ENCODE measurements at regions not wholly inside any gene's neighbourhood (a gene's known extent, or its start where the extent isn't known, plus 50 kb on each side); places are given as distances from the start of the nearest gene placed in this dataset.

- H3K27me3 ChIP-seq, result no peaks in the 10 kb centered on the region
- no peaks in the 10 kb centered on the region for H3K36me3 ChIP-seq
- H3K4me3 ChIP-seq (ENCODE audit: low read depth in 1 of 2, low read length in 1 of 2), result no peak overlapping the region
- TF ChIP-seq, protein P1, sequence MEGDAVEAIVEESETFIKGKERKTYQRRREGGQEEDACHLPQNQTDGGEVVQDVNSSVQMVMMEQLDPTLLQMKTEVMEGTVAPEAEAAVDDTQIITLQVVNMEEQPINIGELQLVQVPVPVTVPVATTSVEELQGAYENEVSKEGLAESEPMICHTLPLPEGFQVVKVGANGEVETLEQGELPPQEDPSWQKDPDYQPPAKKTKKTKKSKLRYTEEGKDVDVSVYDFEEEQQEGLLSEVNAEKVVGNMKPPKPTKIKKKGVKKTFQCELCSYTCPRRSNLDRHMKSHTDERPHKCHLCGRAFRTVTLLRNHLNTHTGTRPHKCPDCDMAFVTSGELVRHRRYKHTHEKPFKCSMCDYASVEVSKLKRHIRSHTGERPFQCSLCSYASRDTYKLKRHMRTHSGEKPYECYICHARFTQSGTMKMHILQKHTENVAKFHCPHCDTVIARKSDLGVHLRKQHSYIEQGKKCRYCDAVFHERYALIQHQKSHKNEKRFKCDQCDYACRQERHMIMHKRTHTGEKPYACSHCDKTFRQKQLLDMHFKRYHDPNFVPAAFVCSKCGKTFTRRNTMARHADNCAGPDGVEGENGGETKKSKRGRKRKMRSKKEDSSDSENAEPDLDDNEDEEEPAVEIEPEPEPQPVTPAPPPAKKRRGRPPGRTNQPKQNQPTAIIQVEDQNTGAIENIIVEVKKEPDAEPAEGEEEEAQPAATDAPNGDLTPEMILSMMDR (IDR thresholded peaks at IDR 0.05), result no peak
- no peaks in the 10 kb centered on the region for H3K4me1 ChIP-seq (ENCODE audit: control insufficient read depth in 1 of 2, insufficient read depth in 1 of 2, low read depth in 1 of 2, low read length in 1 of 2)
- H3K9me3 ChIP-seq, result no peaks in the 10 kb centered on the region
- no peak overlapping the region for H3K27ac ChIP-seq
Observed at GRCh38 chr14:53536446-53536845, 383.3 kb upstream of the DDHD1 start.

- Histone ChIP-seq H3K9me3 (no peaks in the 10 kb centered on the region), H3K27me3 (no peaks in the 10 kb centered on the region), H3K27ac (no peak overlapping the region), H3K36me3 (no peaks in the 10 kb centered on the region), H3K4me1 (ENCODE audit: control insufficient read depth in 1 of 2, insufficient read depth in 1 of 2, low read depth in 1 of 2, low read length in 1 of 2) (no peaks in the 10 kb centered on the region), H3K4me3 (ENCODE audit: low read depth in 1 of 2, low read length in 1 of 2) (no peak overlapping the region)
- TF ChIP-seq, protein P1 (IDR thresholded peaks at IDR 0.05), result no peak
Observed at GRCh38 chr14:53534841-53535240, 381.7 kb upstream of the DDHD1 start.

DNA sequence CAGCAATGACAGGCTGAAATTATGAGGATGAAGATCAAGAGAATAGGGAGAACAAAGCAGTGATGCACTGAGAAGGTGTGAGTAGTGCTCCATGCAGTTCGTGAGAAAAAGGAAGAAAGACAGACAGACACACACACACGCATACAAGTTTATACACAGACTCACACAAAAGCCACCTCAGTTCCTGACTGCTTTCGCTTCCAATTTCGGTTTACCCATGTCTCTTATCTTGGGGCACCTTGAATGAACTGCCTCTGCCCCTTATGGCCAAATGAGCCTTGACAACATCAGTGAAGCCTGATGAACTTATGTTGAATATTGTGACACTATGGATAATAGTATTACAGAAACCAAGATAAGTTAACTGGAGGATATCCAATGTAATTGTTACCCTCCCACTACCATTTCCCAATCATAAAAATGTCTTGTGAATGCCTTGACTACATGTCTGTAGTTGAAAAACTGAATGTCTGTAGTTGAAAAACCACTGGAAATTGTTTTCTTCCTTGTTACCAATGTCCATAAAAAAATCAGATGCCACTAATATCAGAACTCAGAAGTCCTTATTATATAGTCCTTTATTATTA, 380.4 kb upstream of the DDHD1 start:
- H3K36me3 ChIP-seq, result no peaks in the 10 kb centered on the region
- no peaks in the 10 kb centered on the region for H3K9me3 ChIP-seq
- H3K27ac ChIP-seq, result no peak overlapping the region
- TF ChIP-seq, protein P1 (IDR thresholded peaks at IDR 0.05), result no peak
- no peaks in the 10 kb centered on the region for H3K4me1 ChIP-seq (ENCODE audit: control insufficient read depth in 1 of 2, insufficient read depth in 1 of 2, low read depth in 1 of 2, low read length in 1 of 2)
- H3K27me3 ChIP-seq, result no peaks in the 10 kb centered on the region
- no peak overlapping the region for H3K4me3 ChIP-seq (ENCODE audit: low read depth in 1 of 2, low read length in 1 of 2)

DNA sequence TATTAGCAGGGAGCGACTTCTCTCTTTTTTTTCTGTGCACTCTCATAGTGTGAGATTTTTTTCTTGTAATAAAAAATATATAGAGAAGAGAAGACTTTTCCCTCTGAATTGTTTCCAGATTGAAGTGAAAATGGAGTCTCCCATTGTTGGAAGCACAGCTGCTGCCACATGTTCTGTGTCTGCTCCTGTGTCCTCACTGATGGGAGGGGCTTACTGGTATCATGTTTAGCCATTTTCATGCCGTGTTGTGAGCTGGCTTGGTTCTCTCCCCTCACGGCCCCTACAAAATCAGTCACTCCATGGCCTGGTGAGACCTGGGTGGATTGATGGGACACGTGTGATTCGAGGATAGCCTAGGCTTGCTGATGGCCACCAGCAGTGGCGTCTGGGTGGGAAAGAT, 379.7 kb upstream of the DDHD1 start:
- H3K27me3 ChIP-seq, result no peaks in the 10 kb centered on the region
- H3K27ac ChIP-seq, result no peak overlapping the region
- no peaks in the 10 kb centered on the region for H3K4me1 ChIP-seq (ENCODE audit: control insufficient read depth in 1 of 2, insufficient read depth in 1 of 2, low read depth in 1 of 2, low read length in 1 of 2)
- H3K36me3 ChIP-seq, result no peaks in the 10 kb centered on the region
- no peak overlapping the region for H3K4me3 ChIP-seq (ENCODE audit: low read depth in 1 of 2, low read length in 1 of 2)
- TF ChIP-seq, protein P1 (IDR thresholded peaks at IDR 0.05), result no peak
- no peaks in the 10 kb centered on the region for H3K9me3 ChIP-seq

GRCh38 chr14:53531730-53532129, 378.6 kb upstream of the DDHD1 start:
- no peaks in the 10 kb centered on the region for H3K27me3 ChIP-seq
- no peak overlapping the region for H3K4me3 ChIP-seq (ENCODE audit: low read depth in 1 of 2, low read length in 1 of 2)
- no peak overlapping the region for H3K27ac ChIP-seq
- no peaks in the 10 kb centered on the region for H3K4me1 ChIP-seq (ENCODE audit: control insufficient read depth in 1 of 2, insufficient read depth in 1 of 2, low read depth in 1 of 2, low read length in 1 of 2)
- no peaks in the 10 kb centered on the region for H3K9me3 ChIP-seq
- TF ChIP-seq, protein P1 (IDR thresholded peaks at IDR 0.05), result no peak
- no peaks in the 10 kb centered on the region for H3K36me3 ChIP-seq

DNA sequence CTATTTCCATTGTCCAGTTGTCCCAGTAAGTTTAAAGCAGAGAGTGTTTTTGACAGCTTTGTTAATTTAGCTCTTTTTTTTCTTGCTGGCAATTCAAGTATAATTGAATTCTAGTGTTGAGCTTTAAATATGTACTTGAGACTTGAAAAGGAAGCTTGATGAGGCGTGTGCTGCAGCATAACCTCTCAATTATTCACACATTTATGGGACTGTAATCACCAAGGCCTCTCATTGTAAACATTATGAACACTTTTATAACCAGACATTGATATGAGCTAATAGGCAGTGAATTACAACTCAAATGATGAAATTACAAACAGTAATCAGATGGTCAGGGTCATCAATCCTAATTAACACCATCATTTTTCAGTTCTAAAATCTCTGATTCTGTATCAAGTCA, 378.0 kb upstream of the DDHD1 start:
- no peak overlapping the region for H3K27ac ChIP-seq
- no peak overlapping the region for H3K4me3 ChIP-seq (ENCODE audit: low read depth in 1 of 2, low read length in 1 of 2)
- H3K4me1 ChIP-seq (ENCODE audit: control insufficient read depth in 1 of 2, insufficient read depth in 1 of 2, low read depth in 1 of 2, low read length in 1 of 2), result no peaks in the 10 kb centered on the region
- no peaks in the 10 kb centered on the region for H3K36me3 ChIP-seq
- no peaks in the 10 kb centered on the region for H3K27me3 ChIP-seq
- TF ChIP-seq, protein P1 (IDR thresholded peaks at IDR 0.05), result no peak
- no peaks in the 10 kb centered on the region for H3K9me3 ChIP-seq

Measured in neutrophil (primary cell).